ENCODE measurements at regions not wholly inside any gene's neighbourhood (a gene's known extent, or its start where the extent isn't known, plus 50 kb on each side); places are given as distances from the start of the nearest gene placed in this dataset.

DNA sequence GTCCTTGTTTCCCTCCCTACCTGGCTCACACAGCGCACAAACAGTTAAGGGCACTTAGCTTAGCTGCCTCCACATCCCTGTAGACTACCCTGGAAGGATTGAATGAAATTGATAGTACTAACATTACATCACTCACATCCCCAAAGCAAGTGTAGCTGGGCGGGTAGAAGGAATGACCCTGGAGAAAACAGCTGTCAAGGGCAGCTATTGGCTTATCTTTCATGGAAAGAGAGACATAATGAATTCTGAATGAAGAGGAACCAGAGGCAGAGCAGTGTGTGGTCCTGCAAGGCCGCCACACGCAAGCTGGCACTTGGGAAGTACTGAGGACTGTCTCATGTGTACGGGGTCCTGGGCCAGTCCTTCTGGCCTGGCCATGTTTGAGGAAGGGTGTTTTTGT, 369.6 kb upstream of the RGMA start:
- no peak for TF ChIP-seq KDM1A (IDR thresholded peaks at IDR 0.05; ENCODE audit: borderline replicate concordance)
- no peak for TF ChIP-seq ZNF274 (IDR thresholded peaks at IDR 0.05; ENCODE audit: insufficient read depth, insufficient read length)
- no peak for TF ChIP-seq EZH2 (IDR thresholded peaks at IDR 0.05; ENCODE audit: borderline replicate concordance, control insufficient read depth, low read depth, low read length)
- TF ChIP-seq CTCF (IDR thresholded peaks at IDR 0.05 in 2 of 3, conservative IDR thresholded peaks at IDR 0.05 in 1 of 3; ENCODE audit: control insufficient read depth in 2 of 3, extremely low read depth in 1 of 3, insufficient read depth in 1 of 3, low read depth in 3 of 3, low read length in 3 of 3): no peak
- TF ChIP-seq MTA2 (IDR thresholded peaks at IDR 0.05; ENCODE audit: low read depth): no peak
- TF ChIP-seq TCF7 (IDR thresholded peaks at IDR 0.05; ENCODE audit: borderline replicate concordance): no peak

Measured in GM12878 (cell line).